HUES6 (cell line): ENCODE measurements at regions not wholly inside any gene's neighbourhood (a gene's known extent, or its start where the extent isn't known, plus 50 kb on each side); places are given as distances from the start of the nearest gene placed in this dataset.

Experiments used
- H3K27ac ChIP-seq: 2 replicates; pipeline ENCODE4 v1.7.0; 2013; ENCODE audit warnings: low read depth, mild to moderate bottlenecking, low read length, inconsistent platforms
- H3K27me3 ChIP-seq: 2 replicates; pipeline ENCODE4 v1.6.1; 2013; ENCODE audit warnings: low read length; ENCODE audit not compliant: control insufficient read depth, insufficient read depth
- H3K36me3 ChIP-seq: 2 replicates; pipeline ENCODE4 v1.6.1; 2013; ENCODE audit warnings: low read length; ENCODE audit not compliant: control insufficient read depth, insufficient read depth
- H3K4me1 ChIP-seq: 2 replicates; pipeline ENCODE4 v1.6.1; 2013; ENCODE audit warnings: low read length; ENCODE audit not compliant: control insufficient read depth, insufficient read depth
- H3K4me3 ChIP-seq: 2 replicates; pipeline ENCODE4 v1.5.1; 2013; ENCODE audit warnings: low read depth, low read length
- H3K9ac ChIP-seq: one replicate; pipeline ENCODE4 v1.6.1; 2013; ENCODE audit warnings: mild to moderate bottlenecking, low read length
- H3K9me3 ChIP-seq: 2 replicates; pipeline ENCODE4 v1.6.1; 2013; ENCODE audit warnings: low read depth, low read length; ENCODE audit not compliant: control insufficient read depth, insufficient read depth

GRCh38 chr3:153688301-153689120 lies 432.7 kb upstream of the ARHGEF26 start:
- no peaks in the 10 kb centered on the region for H3K27me3 ChIP-seq
- no peaks in the 10 kb centered on the region for H3K36me3 ChIP-seq

GRCh38 chr3:153693207-153693606 lies 428.0 kb upstream of the ARHGEF26 start:
- no peaks in the 10 kb centered on the region for H3K36me3 ChIP-seq
- H3K4me3 ChIP-seq, result no peak overlapping the region
- H3K9ac ChIP-seq, result no peak overlapping the region
- no peaks in the 10 kb centered on the region for H3K9me3 ChIP-seq
- no peaks in the 10 kb centered on the region for H3K27me3 ChIP-seq
- H3K4me1 ChIP-seq, result peaks cover 12% of the 10 kb centered on the region
- H3K27ac ChIP-seq, result no peak overlapping the region

More at GRCh38 chr3:153688301-153689120, 432.7 kb upstream of the ARHGEF26 start:
- Histone ChIP-seq H3K9me3 (no peaks in the 10 kb centered on the region), H3K4me1 (peaks cover 17% of the 10 kb centered on the region), H3K4me3 (no peak overlapping the region), H3K27ac (peak overlapping the region; percentile 18; the same call in 1 of the 2 replicates), H3K9ac (no peak overlapping the region)

- Histone ChIP-seq H3K9me3 (no peaks in the 10 kb centered on the region), H3K27ac (no peak overlapping the region), H3K36me3 (no peaks in the 10 kb centered on the region), H3K4me3 (no peak overlapping the region), H3K9ac (no peak overlapping the region), H3K27me3 (no peaks in the 10 kb centered on the region), H3K4me1 (peaks cover 9% of the 10 kb centered on the region; the same call in 1 of the 2 replicates)
Measured at GRCh38 chr3:153702106-153702505, 419.1 kb upstream of the ARHGEF26 start.

GRCh38 chr3:153704115-153704514 lies 417.1 kb upstream of the ARHGEF26 start:
- H3K9me3 ChIP-seq, result no peaks in the 10 kb centered on the region
- no peak overlapping the region for H3K27ac ChIP-seq
- H3K9ac ChIP-seq, result no peak overlapping the region
- H3K27me3 ChIP-seq, result no peaks in the 10 kb centered on the region
- H3K4me1 ChIP-seq, result peaks cover 9% of the 10 kb centered on the region; the same call in 1 of the 2 replicates
- H3K4me3 ChIP-seq, result no peak overlapping the region
- H3K36me3 ChIP-seq, result no peaks in the 10 kb centered on the region

GRCh38 chr3:153706706-153707105 lies 414.5 kb upstream of the ARHGEF26 start:
- Histone ChIP-seq H3K9ac (no peak overlapping the region), H3K27ac (no peak overlapping the region), H3K4me1 (peaks cover 9% of the 10 kb centered on the region; the same call in 1 of the 2 replicates)

GRCh38 chr3:153714016-153714415 lies 407.2 kb upstream of the ARHGEF26 start:
- no peaks in the 10 kb centered on the region for H3K36me3 ChIP-seq
- no peak overlapping the region for H3K4me3 ChIP-seq
- H3K4me1 ChIP-seq, result no peaks in the 10 kb centered on the region
- H3K9ac ChIP-seq, result no peak overlapping the region
- no peak overlapping the region for H3K27ac ChIP-seq
- H3K27me3 ChIP-seq, result no peaks in the 10 kb centered on the region
- peaks cover 3% of the 10 kb centered on the region; the same call in 1 of the 2 replicates for H3K9me3 ChIP-seq

More at GRCh38 chr3:153706706-153707105, 414.5 kb upstream of the ARHGEF26 start:
- Histone ChIP-seq H3K4me3 (no peak overlapping the region), H3K36me3 (no peaks in the 10 kb centered on the region), H3K27me3 (no peaks in the 10 kb centered on the region), H3K9me3 (peaks cover 3% of the 10 kb centered on the region; the same call in 1 of the 2 replicates)

GRCh38 chr3:153714588-153715290 lies 406.5 kb upstream of the ARHGEF26 start:
- Histone ChIP-seq H3K36me3 (no peaks in the 10 kb centered on the region), H3K9ac (no peak overlapping the region), H3K4me1 (no peaks in the 10 kb centered on the region), H3K9me3 (peaks cover 3% of the 10 kb centered on the region; the same call in 1 of the 2 replicates), H3K27me3 (no peaks in the 10 kb centered on the region), H3K4me3 (no peak overlapping the region), H3K27ac (no peak overlapping the region)

- H3K27me3 ChIP-seq, result no peaks in the 10 kb centered on the region
- no peaks in the 10 kb centered on the region for H3K4me1 ChIP-seq
- H3K9me3 ChIP-seq, result no peaks in the 10 kb centered on the region
- H3K9ac ChIP-seq, result no peak overlapping the region
- no peak overlapping the region for H3K4me3 ChIP-seq
- no peak overlapping the region for H3K27ac ChIP-seq
- H3K36me3 ChIP-seq, result no peaks in the 10 kb centered on the region
Measured at GRCh38 chr3:153722157-153722556, 399.0 kb upstream of the ARHGEF26 start.

- H3K4me3 ChIP-seq, result no peak overlapping the region
- H3K9ac ChIP-seq, result no peak overlapping the region
- H3K27ac ChIP-seq, result no peak overlapping the region
- H3K9me3 ChIP-seq, result peaks cover 9% of the 10 kb centered on the region
- H3K36me3 ChIP-seq, result no peaks in the 10 kb centered on the region
- H3K4me1 ChIP-seq, result no peaks in the 10 kb centered on the region
- no peaks in the 10 kb centered on the region for H3K27me3 ChIP-seq
Measured at GRCh38 chr3:153731071-153731470, 390.1 kb upstream of the ARHGEF26 start.

- Histone ChIP-seq H3K4me3 (no peak overlapping the region), H3K27ac (no peak overlapping the region), H3K27me3 (no peaks in the 10 kb centered on the region), H3K9ac (no peak overlapping the region), H3K36me3 (no peaks in the 10 kb centered on the region), H3K4me1 (no peaks in the 10 kb centered on the region), H3K9me3 (peaks cover 9% of the 10 kb centered on the region)
Measured at GRCh38 chr3:153734777-153735551, 386.2 kb upstream of the ARHGEF26 start.
